ENCODE measurements at regions not wholly inside any gene's neighbourhood (a gene's known extent, or its start where the extent isn't known, plus 50 kb on each side); places are given as distances from the start of the nearest gene placed in this dataset.
A peak's percentile ranks its signal among the peaks of the same experiment; 100 is the strongest.

- Mint-ChIP-seq H3K36me3 (peaks cover 0 to 17% (median 0%) of the 10 kb centered on the region in 5 donors), H3K9me3 (peaks cover 0 to 6% (median 0%) of the 10 kb centered on the region in 11 donors), H3K4me1 (peaks cover 2 to 13% (median 6%) of the 10 kb centered on the region in 7 donors), H3K27ac (no peak overlapping the region), H3K4me3 (no peak overlapping the region), H3K27me3 (peaks cover 0 to 23% (median 0%) of the 10 kb centered on the region in 5 donors)
- CTCF ChIA-PET, result no interaction called here
- no peak overlapping the region for H3K4me3 ChIP-seq (ENCODE audit: low read length)
- H3K4me1 ChIP-seq (ENCODE audit: control insufficient read depth in 2 of 2, insufficient read depth in 2 of 2, low read length in 2 of 2), result peaks cover 0 to 6% of the 10 kb centered on the region in 2 donors
- intact Hi-C loops (cut with micrococcal nuclease), result loop anchor here in 1 of 2 donors (10.0 kb wide), 1 partner anchor 274 kb away; no protein-coding TSS in a partner anchor
- DNase-seq, result no peak
- H3K27ac ChIP-seq (ENCODE audit: low read depth, low read length), result no peak overlapping the region
- no peaks in the 10 kb centered on the region for H3K9me3 ChIP-seq (ENCODE audit: control insufficient read depth in 2 of 3, low read length in 3 of 3)
- no peaks in the 10 kb centered on the region for H3K36me3 ChIP-seq (ENCODE audit: control insufficient read depth in 2 of 3, insufficient read depth in 3 of 3, low read length in 3 of 3)
- ATAC-seq, result no peak
- POLR2A ChIA-PET, result no interaction called here
- H3K27me3 ChIP-seq (ENCODE audit: control insufficient read depth in 2 of 2, insufficient read depth in 2 of 2, low read length in 2 of 2), result no peaks in the 10 kb centered on the region
Measured at GRCh38 chr1:228821252-228821651, 86.0 kb downstream of the RHOU start.

DNA sequence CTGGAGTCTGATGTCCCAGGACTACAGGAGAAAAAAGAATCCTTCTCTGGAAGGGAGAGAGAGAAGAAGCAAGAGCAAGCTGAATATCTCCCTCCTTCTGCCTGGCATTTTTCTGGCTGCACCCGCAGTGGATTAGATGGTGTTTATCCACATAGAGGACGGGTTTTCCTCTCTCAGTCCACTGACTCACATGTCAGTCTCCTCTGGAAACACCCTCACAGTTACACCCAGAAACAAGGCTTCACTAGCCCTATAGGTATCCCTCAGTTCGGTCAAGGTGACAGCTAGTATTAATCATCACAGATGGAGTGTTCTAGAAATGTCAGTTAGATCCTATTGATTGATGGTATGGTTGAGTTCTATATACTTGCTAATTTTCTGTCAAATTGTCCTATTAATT, 87.9 kb downstream of the RHOU start:
- no peak for DNase-seq
- ATAC-seq, result no peak
- H3K4me1 ChIP-seq (ENCODE audit: control insufficient read depth in 2 of 2, insufficient read depth in 2 of 2, low read length in 2 of 2), result peaks cover 0 to 11% of the 10 kb centered on the region in 2 donors
- H3K9me3 Mint-ChIP-seq, result peaks cover 0 to 3% (median 0%) of the 10 kb centered on the region in 11 donors
- ChIA-PET CTCF (no interaction called here), POLR2A (no interaction called here)
- peaks cover 0 to 14% (median 0%) of the 10 kb centered on the region in 5 donors for H3K36me3 Mint-ChIP-seq
- no peak overlapping the region for H3K27ac Mint-ChIP-seq
- intact Hi-C loops (cut with micrococcal nuclease), result loop anchor here in 1 of 2 donors (10.0 kb wide), 1 partner anchor 272 kb away; no protein-coding TSS in a partner anchor
- H3K4me1 Mint-ChIP-seq, result peaks cover 9 to 23% (median 12%) of the 10 kb centered on the region in 7 donors
- no peak overlapping the region for H3K4me3 Mint-ChIP-seq
- H3K4me3 ChIP-seq (ENCODE audit: low read length), result no peak overlapping the region
- peaks cover 0 to 21% (median 0%) of the 10 kb centered on the region in 5 donors for H3K27me3 Mint-ChIP-seq
- no peaks in the 10 kb centered on the region for H3K27me3 ChIP-seq (ENCODE audit: control insufficient read depth in 2 of 2, insufficient read depth in 2 of 2, low read length in 2 of 2)
- no peaks in the 10 kb centered on the region for H3K9me3 ChIP-seq (ENCODE audit: control insufficient read depth in 2 of 3, low read length in 3 of 3)
- H3K36me3 ChIP-seq (ENCODE audit: control insufficient read depth in 2 of 3, insufficient read depth in 3 of 3, low read length in 3 of 3), result no peaks in the 10 kb centered on the region
- no peak overlapping the region for H3K27ac ChIP-seq (ENCODE audit: low read depth, low read length)

- intact Hi-C loops (cut with micrococcal nuclease), result loop anchor here in 1 of 2 donors (10.0 kb wide), 1 partner anchor 270 kb away; no protein-coding TSS in a partner anchor
- H3K9me3 ChIP-seq (ENCODE audit: control insufficient read depth in 2 of 3, low read length in 3 of 3), result no peaks in the 10 kb centered on the region
- CTCF ChIA-PET, result no interaction called here
Measured at GRCh38 chr1:228824366-228824765, 89.1 kb downstream of the RHOU start.

GRCh38 chr1:228825041-228825440, 89.8 kb downstream of the RHOU start:
- ChIA-PET CTCF (no interaction called here), POLR2A (interaction anchor here (0.6 kb wide), 1 partner anchor 74 kb away, joined by 3 read pairs; no protein-coding TSS in a partner anchor)
- H3K27ac Mint-ChIP-seq, result peak overlapping the region in 1 of 9 donors; percentile 27
- peaks cover 0 to 13% (median 0%) of the 10 kb centered on the region in 5 donors for H3K36me3 Mint-ChIP-seq
- Histone ChIP-seq H3K27me3 (ENCODE audit: control insufficient read depth in 2 of 2, insufficient read depth in 2 of 2, low read length in 2 of 2) (no peaks in the 10 kb centered on the region), H3K4me3 (ENCODE audit: low read length) (no peak overlapping the region), H3K27ac (ENCODE audit: low read depth, low read length) (no peak overlapping the region), H3K36me3 (ENCODE audit: control insufficient read depth in 2 of 3, insufficient read depth in 3 of 3, low read length in 3 of 3) (no peaks in the 10 kb centered on the region), H3K4me1 (ENCODE audit: control insufficient read depth in 2 of 2, insufficient read depth in 2 of 2, low read length in 2 of 2) (peaks cover 0 to 11% of the 10 kb centered on the region in 2 donors), H3K9me3 (ENCODE audit: control insufficient read depth in 2 of 3, low read length in 3 of 3) (no peaks in the 10 kb centered on the region)
- peaks cover 9 to 35% (median 12%) of the 10 kb centered on the region in 7 donors for H3K4me1 Mint-ChIP-seq
- intact Hi-C loops (cut with micrococcal nuclease), result loop anchor here (5.0 to 10.0 kb wide), 2 partner anchors 33 to 270 kb away; no protein-coding TSS in a partner anchor
- H3K4me3 Mint-ChIP-seq, result no peak overlapping the region
- peaks cover 0 to 14% (median 0%) of the 10 kb centered on the region in 5 donors for H3K27me3 Mint-ChIP-seq
- DNase-seq, result no peak
- no peak for ATAC-seq
- H3K9me3 Mint-ChIP-seq, result peaks cover 0 to 4% (median 0%) of the 10 kb centered on the region in 11 donors

More at GRCh38 chr1:228824366-228824765, 89.1 kb downstream of the RHOU start:
- H3K27ac ChIP-seq (ENCODE audit: low read depth, low read length), result no peak overlapping the region
- no peaks in the 10 kb centered on the region for H3K27me3 ChIP-seq (ENCODE audit: control insufficient read depth in 2 of 2, insufficient read depth in 2 of 2, low read length in 2 of 2)
- H3K4me3 ChIP-seq (ENCODE audit: low read length), result no peak overlapping the region
- POLR2A ChIA-PET, result no interaction called here
- peaks cover 0 to 3% (median 0%) of the 10 kb centered on the region in 11 donors for H3K9me3 Mint-ChIP-seq
- no peak overlapping the region for H3K27ac Mint-ChIP-seq
- peaks cover 0 to 14% (median 0%) of the 10 kb centered on the region in 5 donors for H3K36me3 Mint-ChIP-seq
- H3K4me3 Mint-ChIP-seq, result no peak overlapping the region
- peaks cover 0 to 19% (median 0%) of the 10 kb centered on the region in 5 donors for H3K27me3 Mint-ChIP-seq
- no peaks in the 10 kb centered on the region for H3K36me3 ChIP-seq (ENCODE audit: control insufficient read depth in 2 of 3, insufficient read depth in 3 of 3, low read length in 3 of 3)
- H3K4me1 ChIP-seq (ENCODE audit: control insufficient read depth in 2 of 2, insufficient read depth in 2 of 2, low read length in 2 of 2), result peaks cover 0 to 11% of the 10 kb centered on the region in 2 donors
- ATAC-seq (no peak), DNase-seq (no peak)
- H3K4me1 Mint-ChIP-seq, result peaks cover 9 to 30% (median 12%) of the 10 kb centered on the region in 7 donors

- Mint-ChIP-seq H3K4me1 (peaks cover 9 to 42% (median 13%) of the 10 kb centered on the region in 7 donors), H3K36me3 (peaks cover 0 to 13% (median 0%) of the 10 kb centered on the region in 5 donors), H3K27ac (peak overlapping the region in 1 of 9 donors; percentile 81), H3K9me3 (peaks cover 0 to 4% (median 0%) of the 10 kb centered on the region in 11 donors), H3K4me3 (peak overlapping the region in 3 of 10 donors; percentile 3 to 11 (median 10)), H3K27me3 (peaks cover 0 to 12% (median 0%) of the 10 kb centered on the region in 5 donors)
- ChIA-PET CTCF (no interaction called here), POLR2A (interaction anchor here (0.6 kb wide), 1 partner anchor 75 kb away, joined by 3 read pairs; no protein-coding TSS in a partner anchor)
- intact Hi-C loops (cut with micrococcal nuclease), result loop anchor here (2.0 to 10.0 kb wide), 3 partner anchors 15 to 269 kb away; no protein-coding TSS in a partner anchor
- Histone ChIP-seq H3K4me1 (ENCODE audit: control insufficient read depth in 2 of 2, insufficient read depth in 2 of 2, low read length in 2 of 2) (peaks cover 4 to 12% of the 10 kb centered on the region in 2 donors), H3K27ac (ENCODE audit: low read depth, low read length) (no peak overlapping the region), H3K27me3 (ENCODE audit: control insufficient read depth in 2 of 2, insufficient read depth in 2 of 2, low read length in 2 of 2) (no peaks in the 10 kb centered on the region), H3K9me3 (ENCODE audit: control insufficient read depth in 2 of 3, low read length in 3 of 3) (no peaks in the 10 kb centered on the region), H3K36me3 (ENCODE audit: control insufficient read depth in 2 of 3, insufficient read depth in 3 of 3, low read length in 3 of 3) (no peaks in the 10 kb centered on the region), H3K4me3 (ENCODE audit: low read length) (no peak overlapping the region)
- ATAC-seq (no peak), DNase-seq (no peak)
Measured at GRCh38 chr1:228825840-228826484, 90.7 kb downstream of the RHOU start.

DNA sequence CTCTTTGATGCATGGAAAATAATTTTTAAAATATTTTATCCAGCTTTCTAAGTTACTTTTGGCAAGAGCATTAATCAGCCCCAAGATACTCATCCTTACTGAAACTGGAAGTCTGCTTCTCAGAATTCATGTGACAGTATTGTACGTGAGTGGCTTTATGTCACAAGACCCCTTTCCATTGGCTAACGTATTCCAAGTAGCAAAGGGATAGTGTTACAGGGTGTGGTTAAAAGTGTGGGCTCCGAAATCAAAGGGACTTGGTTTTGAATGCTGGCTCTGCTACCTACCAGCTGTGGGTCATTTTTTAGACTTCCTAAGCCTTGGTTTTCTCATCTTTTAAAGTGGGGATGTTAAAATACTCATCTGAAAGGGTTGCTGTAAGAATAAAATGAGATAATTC, 91.7 kb downstream of the RHOU start:
- peaks cover 9 to 52% (median 19%) of the 10 kb centered on the region in 7 donors for H3K4me1 Mint-ChIP-seq
- peak overlapping the region in 2 of 10 donors; percentile 10 to 28 for H3K4me3 Mint-ChIP-seq
- Histone ChIP-seq H3K4me3 (ENCODE audit: low read length) (no peak overlapping the region), H3K27ac (ENCODE audit: low read depth, low read length) (no peak overlapping the region), H3K27me3 (ENCODE audit: control insufficient read depth in 2 of 2, insufficient read depth in 2 of 2, low read length in 2 of 2) (no peaks in the 10 kb centered on the region), H3K4me1 (ENCODE audit: control insufficient read depth in 2 of 2, insufficient read depth in 2 of 2, low read length in 2 of 2) (peaks cover 7 to 16% of the 10 kb centered on the region in 2 donors), H3K9me3 (ENCODE audit: control insufficient read depth in 2 of 3, low read length in 3 of 3) (no peaks in the 10 kb centered on the region), H3K36me3 (ENCODE audit: control insufficient read depth in 2 of 3, insufficient read depth in 3 of 3, low read length in 3 of 3) (no peaks in the 10 kb centered on the region)
- peak overlapping the region in 1 of 9 donors; percentile 9 for H3K27ac Mint-ChIP-seq
- ATAC-seq (peak; percentile 62), DNase-seq (no peak)
- H3K27me3 Mint-ChIP-seq, result peaks cover 0 to 13% (median 0%) of the 10 kb centered on the region in 5 donors
- intact Hi-C loops (cut with micrococcal nuclease), result loop anchor here (2.0 to 10.0 kb wide), 3 partner anchors 16 to 268 kb away; no protein-coding TSS in a partner anchor
- H3K36me3 Mint-ChIP-seq, result peaks cover 0 to 13% (median 0%) of the 10 kb centered on the region in 5 donors
- CTCF ChIA-PET, result no interaction called here
- POLR2A ChIA-PET, result no interaction called here
- H3K9me3 Mint-ChIP-seq, result peaks cover 0 to 4% (median 0%) of the 10 kb centered on the region in 11 donors

Measured in naive thymus-derived CD4-positive, alpha-beta T cell (primary cell).